Osteoblast (primary cell): ENCODE measurements at regions not wholly inside any gene's neighbourhood (a gene's known extent, or its start where the extent isn't known, plus 50 kb on each side); places are given as distances from the start of the nearest gene placed in this dataset.
"Not testable (repeated sequence)": the region's sequence is repeated elsewhere in the genome, so short reads cannot be mapped to it uniquely, and the experiment has no call there.

Source experiments
- DNase-seq: peaks from one replicate; pipeline ENCODE4 v3.0.0; 2011; ENCODE audit warnings: low spot score, mixed read lengths; ENCODE audit not compliant: insufficient read length; ENCODE audit errors: missing footprints
- H2AFZ ChIP-seq: 2 replicates; pipeline ENCODE4 v1.6.0; 2011; ENCODE audit warnings: mild to moderate bottlenecking, low read length
- H3K27ac ChIP-seq: 2 replicates; pipeline ENCODE4 v1.5.1; 2011; ENCODE audit warnings: mild to moderate bottlenecking, low read depth, low read length, moderate library complexity
- H3K27me3 ChIP-seq: 2 replicates; pipeline ENCODE4 v1.6.0; 2012; ENCODE audit warnings: mild to moderate bottlenecking, control low read depth, inconsistent platforms, low read length, moderate library complexity; ENCODE audit not compliant: insufficient read depth
- H3K36me3 ChIP-seq: 2 replicates; pipeline ENCODE4 v1.5.1; 2011; ENCODE audit warnings: mild to moderate bottlenecking, low read length, control low read depth, moderate library complexity; ENCODE audit not compliant: insufficient read depth
- H3K4me1 ChIP-seq: 2 replicates; pipeline ENCODE4 v1.5.1; 2011; ENCODE audit warnings: mild to moderate bottlenecking, low read length, control low read depth, moderate library complexity; ENCODE audit not compliant: insufficient read depth
- H3K4me2 ChIP-seq: 2 replicates; pipeline ENCODE4 v1.6.0; 2011; ENCODE audit warnings: mild to moderate bottlenecking, low read length; ENCODE audit not compliant: insufficient read depth
- H3K4me3 ChIP-seq: fragments of 200-600 bp; sonication (generic); 3 replicates; pipeline ENCODE4 v1.5.1; 2012; ENCODE audit warnings: mild to moderate bottlenecking, low read length, inconsistent platforms; ENCODE audit not compliant: insufficient read depth
- H3K79me2 ChIP-seq: 2 replicates; pipeline ENCODE4 v1.6.0; 2012; ENCODE audit warnings: mild to moderate bottlenecking, low read length, control low read depth, inconsistent platforms; ENCODE audit not compliant: insufficient read depth
- H3K9me3 ChIP-seq: 2 replicates; pipeline ENCODE4 v1.5.1; 2011; ENCODE audit warnings: low read depth, low read length, control low read depth
- H4K20me1 ChIP-seq: 2 replicates; pipeline ENCODE4 v1.6.0; 2012; ENCODE audit warnings: mild to moderate bottlenecking, low read length, control low read depth; ENCODE audit not compliant: insufficient read depth
- CTCF ChIP-seq: IDR thresholded peaks from 2 replicates; pipeline ENCODE4 v1.5.1; 2011; ENCODE audit warnings: mild to moderate bottlenecking, low read depth, low read length, moderate library complexity; ENCODE audit errors: extremely low read depth

- no peak for DNase-seq
- Histone ChIP-seq H3K9me3 (no peaks in the 10 kb centered on the region), H3K27ac (no peak overlapping the region), H3K79me2 (no peaks in the 10 kb centered on the region), H3K4me1 (no peaks in the 10 kb centered on the region), H3K36me3 (no peaks in the 10 kb centered on the region), H4K20me1 (no peaks in the 10 kb centered on the region), H3K4me3 (no peak overlapping the region), H2AFZ (no peak overlapping the region), H3K27me3 (no peaks in the 10 kb centered on the region), H3K4me2 (no peak overlapping the region)
- TF ChIP-seq CTCF, result no peak
These were observed 836.6 kb upstream of the PRKX start for GRCh38 chrX:4550018-4550417.

GRCh38 chrX:4547213-4547836 is 833.9 kb upstream of the PRKX start:
- no peaks in the 10 kb centered on the region for H3K27me3 ChIP-seq
- TF ChIP-seq CTCF, result peak; percentile 86
- no peaks in the 10 kb centered on the region for H3K79me2 ChIP-seq
- no peaks in the 10 kb centered on the region for H3K36me3 ChIP-seq
- H3K4me2 ChIP-seq, result no peak overlapping the region
- no peak overlapping the region for H3K27ac ChIP-seq
- H4K20me1 ChIP-seq, result no peaks in the 10 kb centered on the region
- H2AFZ ChIP-seq, result no peak overlapping the region
- no peaks in the 10 kb centered on the region for H3K9me3 ChIP-seq
- H3K4me3 ChIP-seq, result no peak overlapping the region
- H3K4me1 ChIP-seq, result no peaks in the 10 kb centered on the region
- DNase-seq, result no peak

- not testable (repeated sequence) for H3K4me3 ChIP-seq, H3K27ac ChIP-seq, H3K36me3 ChIP-seq, H3K27me3 ChIP-seq, H3K4me2 ChIP-seq, H4K20me1 ChIP-seq, H3K4me1 ChIP-seq, DNase-seq, H2AFZ ChIP-seq, H3K9me3 ChIP-seq, H3K79me2 ChIP-seq
These were observed 832.7 kb upstream of the PRKX start for GRCh38 chrX:4546178-4546577.

- H2AFZ ChIP-seq, result no peak overlapping the region
- no peak overlapping the region for H3K27ac ChIP-seq
- no peaks in the 10 kb centered on the region for H3K36me3 ChIP-seq
- no peak overlapping the region for H3K4me2 ChIP-seq
- H3K27me3 ChIP-seq, result no peaks in the 10 kb centered on the region
- H4K20me1 ChIP-seq, result no peaks in the 10 kb centered on the region
- H3K4me1 ChIP-seq, result no peaks in the 10 kb centered on the region
- H3K9me3 ChIP-seq, result no peaks in the 10 kb centered on the region
- TF ChIP-seq CTCF, result no peak
- DNase-seq, result no peak
- H3K79me2 ChIP-seq, result no peaks in the 10 kb centered on the region
- no peak overlapping the region for H3K4me3 ChIP-seq
These were observed 814.8 kb upstream of the PRKX start for GRCh38 chrX:4528247-4528646.
